T-helper 2 cell treated with Interferon-gamma antibody and Interleukin-4, amounts not matched to agents 5 μg/mL and 100 μg/mL, for 36 hours (primary cell): ENCODE measurements at regions not wholly inside any gene's neighbourhood (a gene's known extent, or its start where the extent isn't known, plus 50 kb on each side); places are given as distances from the start of the nearest gene placed in this dataset.

Experiments
- DNase-seq: peaks from one replicate; pipeline ENCODE4 v3.0.0; 2021; ENCODE audit warnings: low spot score
- H3K27ac Mint-ChIP-seq: one replicate; pipeline ENCODE4 v1.8.0; 2021; ENCODE audit warnings: mild to moderate bottlenecking, mixed read lengths
- H3K27me3 Mint-ChIP-seq: one replicate; pipeline ENCODE4 v1.8.0; 2021; ENCODE audit warnings: low read depth, mixed read lengths
- H3K36me3 Mint-ChIP-seq: one replicate; pipeline ENCODE4 v1.8.0; 2021; ENCODE audit warnings: low read depth, mixed read lengths
- H3K4me1 Mint-ChIP-seq: one replicate; pipeline ENCODE4 v1.8.0; 2021; ENCODE audit warnings: low read depth, mixed read lengths
- H3K4me3 Mint-ChIP-seq: one replicate; pipeline ENCODE4 v1.8.0; 2022; ENCODE audit warnings: mild to moderate bottlenecking, moderate library complexity, mixed read lengths
- H3K9me3 Mint-ChIP-seq: one replicate; pipeline ENCODE4 v1.8.0; 2021; ENCODE audit warnings: mixed read lengths

DNA sequence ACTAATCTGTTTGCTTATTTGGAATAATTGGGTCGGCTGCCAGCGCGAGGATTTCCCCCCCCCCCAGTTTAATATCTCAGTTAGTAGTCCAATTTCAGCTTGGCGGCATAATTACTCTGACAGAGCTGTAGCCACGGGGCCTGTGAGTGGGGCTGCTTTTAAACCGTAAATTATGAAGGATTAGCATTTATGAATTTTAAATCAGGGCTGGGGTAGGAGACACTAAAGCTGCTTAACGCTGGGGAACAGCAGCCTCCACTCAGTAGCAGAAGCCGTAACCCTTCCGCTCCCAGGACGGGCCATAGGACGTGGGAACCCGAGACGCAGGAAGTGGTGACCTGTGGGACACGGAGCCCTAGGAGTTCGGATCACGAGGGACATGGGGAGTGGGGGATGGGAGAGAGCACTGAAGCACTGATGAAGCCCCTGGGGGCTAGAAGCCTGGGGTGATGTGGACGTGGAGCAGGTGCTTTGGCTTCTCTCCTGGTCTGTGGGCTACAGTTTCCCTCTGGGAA lies 66.2 kb upstream of the LMO1 start:
- Mint-ChIP-seq H3K36me3 (no peaks in the 10 kb centered on the region), H3K9me3 (no peaks in the 10 kb centered on the region), H3K27me3 (peaks cover 2% of the 10 kb centered on the region), H3K4me3 (no peak overlapping the region), H3K27ac (no peak overlapping the region), H3K4me1 (peaks cover 1% of the 10 kb centered on the region)
- DNase-seq = no peak

DNA sequence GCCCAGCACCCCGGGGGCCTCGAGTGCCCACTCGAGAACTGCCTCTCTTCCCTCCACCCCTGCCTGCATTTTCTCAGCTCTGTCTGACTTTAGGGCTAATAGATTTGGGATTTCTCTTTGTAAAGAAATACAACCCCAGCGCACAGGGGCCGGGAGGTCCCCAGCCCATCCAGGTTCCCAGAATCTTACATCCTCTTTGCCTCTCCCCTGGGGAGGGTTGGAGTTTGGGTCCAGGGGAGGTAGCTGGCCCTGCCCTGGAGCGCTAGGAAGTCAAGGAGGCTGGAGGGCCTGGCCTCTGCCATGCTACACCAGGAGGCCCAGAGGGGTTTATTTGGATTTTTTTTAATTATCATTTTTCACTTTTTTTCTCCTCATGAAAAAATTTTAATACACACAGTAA lies 65.7 kb upstream of the LMO1 start:
- Mint-ChIP-seq H3K36me3 (no peaks in the 10 kb centered on the region), H3K4me3 (no peak overlapping the region), H3K4me1 (peaks cover 1% of the 10 kb centered on the region), H3K27me3 (peaks cover 2% of the 10 kb centered on the region), H3K9me3 (no peaks in the 10 kb centered on the region), H3K27ac (no peak overlapping the region)
- DNase-seq = no peak

DNA sequence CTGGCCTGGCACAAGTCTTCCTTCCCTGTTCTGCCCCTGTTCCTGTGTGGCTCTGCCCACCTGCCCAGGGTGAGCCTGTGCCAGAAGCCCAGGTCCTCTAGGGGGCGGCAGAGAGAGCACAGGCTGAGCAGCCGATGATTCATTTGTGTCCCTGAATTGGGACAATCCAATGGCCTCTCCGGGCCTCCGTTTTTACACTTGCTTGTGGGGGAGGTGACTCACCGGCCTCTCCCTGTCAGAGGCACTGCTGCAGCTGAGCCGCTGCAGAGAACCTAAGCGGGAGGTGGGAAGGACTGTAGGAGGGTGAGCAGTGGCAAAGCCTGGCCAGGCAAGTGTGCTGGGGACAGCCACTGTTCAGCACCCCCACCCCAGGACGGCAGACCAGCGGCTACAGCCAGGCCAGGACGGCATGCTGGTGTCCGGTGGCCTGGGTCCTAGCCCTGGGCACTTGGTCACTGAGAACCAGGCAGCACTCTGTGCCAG lies 65.2 kb upstream of the LMO1 start:
- peaks cover 2% of the 10 kb centered on the region for H3K27me3 Mint-ChIP-seq
- H3K27ac Mint-ChIP-seq = no peak overlapping the region
- no peaks in the 10 kb centered on the region for H3K36me3 Mint-ChIP-seq
- H3K4me1 Mint-ChIP-seq = peaks cover 1% of the 10 kb centered on the region
- peak; percentile 76 for DNase-seq
- no peaks in the 10 kb centered on the region for H3K9me3 Mint-ChIP-seq
- no peak overlapping the region for H3K4me3 Mint-ChIP-seq

DNA sequence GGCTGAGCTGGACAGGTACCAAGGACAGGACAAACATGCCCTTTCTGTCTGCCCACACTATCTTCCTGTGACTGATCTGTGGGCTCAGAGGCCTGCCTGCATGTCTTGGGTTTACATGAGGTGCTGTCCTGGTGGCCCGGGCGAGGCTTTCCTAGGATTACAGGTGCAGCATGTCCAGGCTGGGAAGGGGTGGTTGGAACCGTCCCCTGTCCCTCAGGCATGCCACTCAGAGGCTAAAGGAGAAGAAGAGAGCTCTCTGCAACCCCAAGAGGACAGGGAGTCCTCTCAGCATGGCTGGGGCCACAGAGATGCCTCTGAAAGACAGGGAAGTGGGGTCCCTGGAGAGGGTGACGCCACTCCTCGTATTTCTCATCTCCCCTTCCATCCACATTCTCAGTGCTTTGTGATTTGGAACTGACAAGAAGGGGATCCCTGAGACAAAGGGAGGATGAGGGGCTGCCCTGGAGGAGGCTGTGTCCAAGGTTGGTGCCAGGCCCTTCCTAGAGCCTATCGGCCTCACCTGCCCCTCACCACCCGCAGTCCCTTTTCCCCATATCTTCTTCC lies 64.6 kb upstream of the LMO1 start:
- Mint-ChIP-seq H3K4me3 (no peak overlapping the region), H3K27ac (no peak overlapping the region), H3K36me3 (no peaks in the 10 kb centered on the region), H3K9me3 (no peaks in the 10 kb centered on the region), H3K4me1 (peaks cover 1% of the 10 kb centered on the region), H3K27me3 (peaks cover 2% of the 10 kb centered on the region)
- DNase-seq = no peak

DNA sequence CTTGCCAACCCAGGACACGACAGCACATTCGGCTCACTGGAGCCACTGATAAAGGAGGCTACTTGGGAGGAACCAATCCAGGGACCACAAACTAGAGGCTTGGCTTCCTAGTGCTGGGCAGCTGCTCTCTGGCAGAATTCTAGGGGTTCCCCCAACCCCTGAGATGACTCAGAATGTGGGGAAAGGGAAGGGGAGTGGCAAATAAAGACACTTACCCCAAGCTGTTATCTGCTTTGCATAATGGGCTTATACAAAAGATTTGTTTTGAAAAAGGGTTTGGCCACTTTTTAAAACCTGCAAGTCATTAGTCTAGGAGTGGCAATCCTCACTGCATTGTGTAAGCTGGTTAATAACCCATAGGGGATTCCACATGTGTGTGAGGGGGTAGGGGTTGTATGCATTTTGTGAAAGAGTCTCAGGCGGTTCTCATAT lies 64.1 kb upstream of the LMO1 start:
- Mint-ChIP-seq H3K36me3 (no peaks in the 10 kb centered on the region), H3K27ac (no peak overlapping the region), H3K4me1 (peaks cover 1% of the 10 kb centered on the region), H3K4me3 (no peak overlapping the region), H3K27me3 (peaks cover 2% of the 10 kb centered on the region), H3K9me3 (no peaks in the 10 kb centered on the region)
- no peak for DNase-seq

- no peak for DNase-seq
- no peaks in the 10 kb centered on the region for H3K36me3 Mint-ChIP-seq
- H3K27me3 Mint-ChIP-seq = peaks cover 2% of the 10 kb centered on the region
- peaks cover 1% of the 10 kb centered on the region for H3K4me1 Mint-ChIP-seq
- H3K4me3 Mint-ChIP-seq = no peak overlapping the region
- no peak overlapping the region for H3K27ac Mint-ChIP-seq
- H3K9me3 Mint-ChIP-seq = no peaks in the 10 kb centered on the region
Observed at GRCh38 chr11:8326337-8326736, 62.7 kb upstream of the LMO1 start.

DNA sequence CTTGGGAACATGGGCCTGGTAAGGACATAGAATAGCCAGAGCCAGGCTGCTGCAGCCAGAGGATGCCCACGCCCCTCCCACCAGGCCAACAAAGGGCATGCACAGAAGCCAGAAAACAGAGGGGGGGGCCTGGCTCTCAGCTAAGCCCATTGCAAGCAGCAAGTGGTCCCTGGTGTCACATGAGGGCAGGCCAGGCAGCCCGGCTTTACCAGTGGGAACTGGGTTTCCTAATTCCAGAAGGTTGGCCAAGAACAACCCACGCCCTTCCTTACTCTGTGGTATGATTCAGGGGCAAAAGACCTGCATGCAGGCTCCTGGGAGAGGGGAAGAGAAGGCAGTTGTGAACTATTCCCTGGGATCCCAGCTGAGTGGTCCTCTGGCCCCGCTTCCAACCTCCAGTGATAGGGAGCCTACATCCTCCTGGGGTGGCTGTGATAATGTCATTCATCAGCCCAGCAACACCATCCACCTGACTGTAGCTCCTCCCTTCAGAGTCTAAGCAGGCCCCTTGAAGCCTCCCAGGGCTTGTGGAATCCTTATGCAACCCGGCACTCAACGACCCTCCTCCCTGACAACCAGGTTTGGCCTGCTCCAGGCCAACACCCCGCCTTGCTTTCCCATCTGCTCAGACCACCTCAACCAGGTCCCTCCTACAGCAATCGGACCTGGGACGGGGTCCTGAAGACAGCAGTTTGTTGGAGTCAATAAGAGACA lies 62.1 kb upstream of the LMO1 start:
- DNase-seq = no peak
- Mint-ChIP-seq H3K27ac (no peak overlapping the region), H3K36me3 (no peaks in the 10 kb centered on the region), H3K27me3 (peaks cover 2% of the 10 kb centered on the region), H3K4me3 (no peak overlapping the region), H3K9me3 (no peaks in the 10 kb centered on the region), H3K4me1 (peaks cover 1% of the 10 kb centered on the region)

DNA sequence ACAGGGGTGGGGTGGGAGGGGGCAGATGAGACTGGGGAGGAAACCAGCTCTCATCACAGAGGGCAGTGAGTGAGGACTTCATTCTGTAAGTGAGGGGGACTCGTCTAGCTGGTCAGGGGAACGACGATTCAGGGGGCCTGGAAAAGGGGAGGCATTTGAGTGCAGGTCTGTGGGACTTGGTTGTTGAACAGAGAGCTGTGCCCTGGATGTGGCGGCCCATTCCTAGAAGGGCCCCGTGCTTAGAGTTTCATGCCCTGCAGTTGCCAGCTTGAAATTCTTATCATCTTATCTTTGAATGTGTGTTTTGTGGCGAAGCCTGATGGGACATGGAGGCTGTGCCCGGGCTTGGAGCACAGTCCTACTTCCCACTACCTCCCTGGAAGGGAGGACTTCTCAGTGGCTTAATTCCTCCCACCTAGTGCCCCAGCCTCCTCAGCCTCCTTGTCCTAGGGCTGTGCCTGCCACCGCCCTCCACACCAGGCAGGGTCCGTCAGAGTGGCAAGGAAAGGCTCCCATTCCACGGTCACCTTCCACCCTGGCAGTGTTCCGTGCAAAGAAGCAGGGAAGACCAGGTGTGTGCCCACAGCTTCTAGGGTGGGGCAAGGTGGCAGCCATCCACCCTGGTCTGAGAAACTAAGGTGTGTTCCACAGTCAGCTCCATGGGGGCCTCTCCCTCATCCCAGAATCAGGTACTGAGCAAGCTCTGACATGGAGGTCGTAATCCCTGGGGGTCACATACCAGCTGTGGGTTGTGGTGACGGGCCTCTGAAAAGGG lies 59.7 kb upstream of the LMO1 start:
- Mint-ChIP-seq H3K27me3 (no peaks in the 10 kb centered on the region), H3K4me3 (no peak overlapping the region), H3K4me1 (no peaks in the 10 kb centered on the region), H3K9me3 (no peaks in the 10 kb centered on the region), H3K27ac (no peak overlapping the region), H3K36me3 (no peaks in the 10 kb centered on the region)
- DNase-seq = no peak

DNA sequence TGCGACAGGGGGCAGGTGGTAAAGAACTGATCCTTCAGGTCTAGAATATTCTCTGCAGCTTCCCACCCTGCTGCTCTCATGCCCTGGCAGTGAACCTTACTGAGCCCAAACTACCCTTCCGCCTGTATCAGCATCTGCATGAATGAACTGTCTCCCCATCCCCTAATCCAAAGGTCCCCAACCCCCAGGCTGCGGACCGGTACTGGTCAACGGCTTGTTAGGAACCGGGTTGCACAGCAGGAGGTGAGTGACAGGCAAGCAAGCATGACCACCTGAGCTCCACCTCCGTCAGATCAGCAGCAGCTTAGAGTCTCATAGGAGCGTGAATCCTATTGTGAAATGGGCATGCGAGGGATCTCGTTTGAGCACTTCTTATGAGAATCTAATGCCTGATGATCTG lies 58.2 kb upstream of the LMO1 start:
- Mint-ChIP-seq H3K4me3 (no peak overlapping the region), H3K4me1 (no peaks in the 10 kb centered on the region)

GRCh38 chr11:8320076-8320475 lies 56.4 kb upstream of the LMO1 start:
- DNase-seq = no peak
- H3K4me3 Mint-ChIP-seq = no peak overlapping the region
- H3K27ac Mint-ChIP-seq = no peak overlapping the region
- H3K9me3 Mint-ChIP-seq = no peaks in the 10 kb centered on the region
- H3K36me3 Mint-ChIP-seq = no peaks in the 10 kb centered on the region
- no peaks in the 10 kb centered on the region for H3K4me1 Mint-ChIP-seq
- no peaks in the 10 kb centered on the region for H3K27me3 Mint-ChIP-seq

More for the DNA sequence above, 58.2 kb upstream of the LMO1 start:
- DNase-seq = no peak
- H3K9me3 Mint-ChIP-seq = no peaks in the 10 kb centered on the region
- no peaks in the 10 kb centered on the region for H3K36me3 Mint-ChIP-seq
- H3K27me3 Mint-ChIP-seq = no peaks in the 10 kb centered on the region
- H3K27ac Mint-ChIP-seq = no peak overlapping the region

GRCh38 chr11:8318536-8318935 lies 54.9 kb upstream of the LMO1 start:
- no peaks in the 10 kb centered on the region for H3K36me3 Mint-ChIP-seq
- no peaks in the 10 kb centered on the region for H3K4me1 Mint-ChIP-seq
- H3K4me3 Mint-ChIP-seq = no peak overlapping the region
- H3K27ac Mint-ChIP-seq = no peak overlapping the region
- DNase-seq = no peak
- H3K9me3 Mint-ChIP-seq = no peaks in the 10 kb centered on the region
- no peaks in the 10 kb centered on the region for H3K27me3 Mint-ChIP-seq

DNA sequence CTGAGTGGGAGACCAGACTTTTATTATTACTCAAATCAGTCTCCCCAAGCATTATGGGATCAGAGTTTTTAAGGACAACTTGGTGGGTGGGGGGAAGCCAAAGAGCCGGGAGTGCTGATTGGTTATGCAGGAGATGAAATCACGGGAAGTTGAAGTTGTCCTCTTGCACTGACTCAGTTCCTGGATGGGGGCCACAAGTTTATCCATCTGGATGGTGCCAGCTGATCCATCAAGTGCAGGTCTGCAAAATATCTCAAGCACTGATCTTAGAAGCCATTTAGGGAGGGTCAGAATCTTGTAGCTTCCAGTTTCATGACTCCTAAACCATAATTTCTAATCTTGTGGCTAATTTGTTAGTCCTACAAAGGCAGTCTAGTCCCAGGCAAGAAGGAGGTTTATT lies 53.5 kb upstream of the LMO1 start:
- no peaks in the 10 kb centered on the region for H3K9me3 Mint-ChIP-seq
- no peak overlapping the region for H3K4me3 Mint-ChIP-seq
- H3K27ac Mint-ChIP-seq = no peak overlapping the region
- no peaks in the 10 kb centered on the region for H3K36me3 Mint-ChIP-seq
- DNase-seq = no peak
- no peaks in the 10 kb centered on the region for H3K4me1 Mint-ChIP-seq
- no peaks in the 10 kb centered on the region for H3K27me3 Mint-ChIP-seq

DNA sequence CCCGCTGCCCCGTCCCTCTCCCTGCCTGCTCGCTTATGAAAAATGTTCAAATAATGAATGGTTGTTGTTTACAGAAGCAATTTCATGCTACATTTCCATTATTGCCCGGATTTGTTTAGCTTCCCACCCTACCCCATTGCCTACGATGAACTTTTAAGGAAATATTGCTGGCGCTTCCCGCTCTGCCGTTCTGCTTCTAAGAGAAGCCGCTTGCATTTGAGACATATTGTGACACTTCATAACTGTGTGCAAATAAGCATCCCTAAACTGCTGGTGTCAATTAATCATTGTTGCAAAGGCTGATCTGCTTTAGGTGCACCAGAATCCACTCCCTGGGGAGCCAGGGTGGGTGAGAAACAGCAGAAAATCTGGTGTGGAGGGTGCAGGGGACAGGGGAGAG lies 52.3 kb upstream of the LMO1 start:
- DNase-seq = no peak
- no peak overlapping the region for H3K4me3 Mint-ChIP-seq
- H3K36me3 Mint-ChIP-seq = no peaks in the 10 kb centered on the region
- H3K9me3 Mint-ChIP-seq = no peaks in the 10 kb centered on the region
- H3K27me3 Mint-ChIP-seq = no peaks in the 10 kb centered on the region
- no peaks in the 10 kb centered on the region for H3K4me1 Mint-ChIP-seq
- no peak overlapping the region for H3K27ac Mint-ChIP-seq

- Mint-ChIP-seq H3K4me1 (no peaks in the 10 kb centered on the region), H3K4me3 (no peak overlapping the region), H3K9me3 (no peaks in the 10 kb centered on the region), H3K36me3 (no peaks in the 10 kb centered on the region), H3K27me3 (no peaks in the 10 kb centered on the region), H3K27ac (no peak overlapping the region)
- DNase-seq = no peak
Observed at GRCh38 chr11:8315463-8315862, 51.8 kb upstream of the LMO1 start.
